Bronchial epithelial cell (primary cell): ENCODE measurements at regions not wholly inside any gene's neighbourhood (a gene's known extent, or its start where the extent isn't known, plus 50 kb on each side); places are given as distances from the start of the nearest gene placed in this dataset.

Source experiments
- DNase-seq: peaks from one replicate; pipeline ENCODE4 v3.0.0-alpha.2; 2010; ENCODE audit warnings: low read depth
- FAIRE-seq: peaks from 2 replicates; lab custom pipeline; 2011; peaks lifted over from hg19 to GRCh38; lab: Jason Lieb, UNC
- H3K27me3 ChIP-seq: 2 replicates; pipeline ENCODE4 v1.5.1; 2011; ENCODE audit warnings: low read length; ENCODE audit not compliant: control insufficient read depth, insufficient read depth
- H3K36me3 ChIP-seq: 2 replicates; pipeline ENCODE4 v1.5.1; 2011; ENCODE audit warnings: low read length; ENCODE audit not compliant: control insufficient read depth, insufficient read depth
- H3K4me3 ChIP-seq: 2 replicates; pipeline ENCODE4 v1.5.1; 2011; ENCODE audit warnings: mild to moderate bottlenecking, low read depth, low read length, control low read depth
- CTCF ChIP-seq: IDR thresholded peaks from 2 replicates; pipeline ENCODE4 v1.5.1; 2011; ENCODE audit warnings: mild to moderate bottlenecking, moderate library complexity, low read length, control low read depth, inconsistent platforms; ENCODE audit not compliant: insufficient read depth, severe bottlenecking

DNA sequence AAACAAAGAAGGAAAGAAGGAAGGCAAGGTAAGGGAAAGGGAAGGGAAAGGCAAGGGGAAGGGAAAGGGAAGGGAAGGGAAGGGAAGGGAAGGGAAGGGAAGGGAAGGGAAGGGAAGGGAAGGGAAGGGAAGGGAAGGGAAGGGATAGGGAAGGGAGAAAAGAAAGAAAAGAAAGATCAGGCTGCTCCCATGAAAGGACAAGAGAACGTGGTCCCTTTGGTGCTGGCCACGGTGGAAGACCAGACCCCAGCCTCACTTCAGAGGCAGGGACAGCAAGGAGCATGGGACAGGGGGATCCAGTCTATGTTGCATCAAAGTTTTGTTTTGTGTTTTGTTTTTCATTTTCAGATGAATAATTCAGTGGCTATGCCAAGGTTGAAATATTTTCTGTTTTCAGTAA is 111.4 kb upstream of the IGF1R start:
- no peaks in the 10 kb centered on the region for H3K27me3 ChIP-seq
- no peak for FAIRE-seq
- no peak for TF ChIP-seq CTCF
- no peak overlapping the region for H3K4me3 ChIP-seq
- no peak for DNase-seq
- no peaks in the 10 kb centered on the region for H3K36me3 ChIP-seq

DNA sequence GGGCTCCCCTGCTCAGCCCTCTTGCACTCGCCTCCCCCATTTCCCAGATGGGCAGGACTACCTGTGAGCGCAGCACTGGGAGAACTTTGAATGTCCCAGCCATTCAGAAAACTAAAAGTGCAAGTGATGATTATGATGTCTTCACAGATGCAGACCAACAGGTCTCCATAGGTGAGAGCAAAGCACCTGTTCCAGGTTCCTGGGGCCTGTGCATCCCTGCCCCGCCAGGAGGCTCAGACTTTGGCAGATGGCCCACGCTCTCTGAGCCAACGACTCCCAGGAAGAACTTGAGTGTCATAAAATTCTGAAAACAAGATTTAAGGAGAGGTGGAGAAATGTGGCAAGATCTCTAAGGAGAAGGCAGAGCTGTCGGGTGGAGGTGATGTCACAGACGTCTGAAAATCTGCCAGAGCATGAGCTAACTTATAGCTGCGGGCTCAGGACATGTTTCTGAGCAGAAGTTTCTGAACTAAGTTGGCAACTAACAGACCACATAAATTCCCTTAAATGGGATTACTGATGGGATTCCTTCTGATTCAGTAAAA is 110.8 kb upstream of the IGF1R start:
- H3K36me3 ChIP-seq = no peaks in the 10 kb centered on the region
- no peaks in the 10 kb centered on the region for H3K27me3 ChIP-seq
- FAIRE-seq = peak; percentile 64
- H3K4me3 ChIP-seq = no peak overlapping the region
- no peak for TF ChIP-seq CTCF
- DNase-seq = peak; percentile 59

DNA sequence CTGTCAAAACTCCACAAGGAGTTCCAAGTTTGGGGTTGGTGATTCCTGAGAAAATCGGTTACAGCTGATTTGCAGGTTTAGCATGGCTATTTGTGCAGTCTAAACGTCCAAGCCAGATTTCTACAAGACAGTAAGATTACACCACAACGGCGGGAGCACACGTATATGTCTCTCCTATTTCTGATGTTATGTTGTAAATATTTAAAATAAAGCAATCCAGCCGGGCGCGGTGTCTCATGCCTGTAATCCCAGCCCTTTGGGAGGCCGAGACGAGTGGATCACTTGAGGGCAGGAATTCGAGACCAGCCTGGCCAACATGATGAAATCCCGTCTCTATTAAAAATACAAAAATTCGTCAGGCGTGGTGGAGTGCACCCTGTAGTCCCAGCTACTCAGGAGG is 106.8 kb upstream of the IGF1R start:
- H3K27me3 ChIP-seq = no peaks in the 10 kb centered on the region
- no peak for FAIRE-seq

GRCh38 chr15:98543237-98543636 is 105.1 kb upstream of the IGF1R start:
- Histone ChIP-seq H3K4me3 (no peak overlapping the region), H3K27me3 (no peaks in the 10 kb centered on the region), H3K36me3 (no peaks in the 10 kb centered on the region)
- FAIRE-seq = no peak
- no peak for DNase-seq
- TF ChIP-seq CTCF = no peak

More for the DNA sequence above, 106.8 kb upstream of the IGF1R start:
- H3K36me3 ChIP-seq = no peaks in the 10 kb centered on the region
- DNase-seq = no peak
- no peak overlapping the region for H3K4me3 ChIP-seq
- TF ChIP-seq CTCF = no peak

DNA sequence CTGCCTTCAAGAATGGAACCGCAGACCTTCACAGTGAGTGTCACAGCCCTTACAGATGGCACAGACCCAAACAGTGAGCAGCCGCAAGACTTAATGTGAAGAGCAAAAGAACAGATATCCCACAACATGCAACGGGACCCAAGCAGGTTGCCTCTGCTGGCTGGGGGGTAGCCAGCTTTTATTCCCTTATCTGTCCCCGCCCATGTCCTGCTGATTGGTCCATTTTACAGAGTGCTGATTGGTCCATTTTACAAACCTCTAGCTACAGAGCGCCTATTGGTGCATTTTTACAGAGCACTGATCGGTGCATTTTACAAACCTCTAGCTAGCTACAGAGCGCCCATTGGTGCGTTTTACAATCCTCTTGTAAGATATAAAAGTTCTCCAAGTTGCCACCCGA is 102.0 kb upstream of the IGF1R start:
- DNase-seq = no peak
- Histone ChIP-seq H3K4me3 (no peak overlapping the region), H3K27me3 (no peaks in the 10 kb centered on the region), H3K36me3 (no peaks in the 10 kb centered on the region)
- no peak for FAIRE-seq
- TF ChIP-seq CTCF = no peak

DNA sequence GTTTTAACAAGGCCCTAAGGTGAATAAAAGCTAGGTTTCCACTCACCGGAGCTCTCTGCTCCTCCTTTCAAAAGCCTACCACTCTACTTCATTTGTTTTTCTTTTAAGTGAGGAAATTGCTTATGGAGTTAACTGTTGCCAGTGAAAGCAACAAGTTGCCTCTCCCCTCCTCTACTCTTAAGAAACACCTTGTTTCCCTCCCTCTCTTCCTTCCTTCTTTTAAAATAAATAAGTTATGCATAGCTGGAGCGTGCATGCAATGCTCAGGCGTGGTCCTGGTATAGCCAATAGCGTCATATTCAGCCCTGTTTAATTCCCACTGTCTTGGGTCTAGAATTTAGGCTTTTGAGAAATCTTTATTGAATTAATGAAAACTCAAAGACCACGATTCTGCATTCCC is 101.1 kb upstream of the IGF1R start:
- Histone ChIP-seq H3K27me3 (no peaks in the 10 kb centered on the region), H3K36me3 (no peaks in the 10 kb centered on the region), H3K4me3 (no peak overlapping the region)
- DNase-seq = no peak
- no peak for FAIRE-seq
- no peak for TF ChIP-seq CTCF
